GM06990 (cell line): ENCODE measurements at regions not wholly inside any gene's neighbourhood (a gene's known extent, or its start where the extent isn't known, plus 50 kb on each side); places are given as distances from the start of the nearest gene placed in this dataset.

Source experiments
- DNase-seq: peaks from one replicate; pipeline ENCODE4 v3.0.0-alpha.2; 2011; ENCODE audit not compliant: insufficient read length; ENCODE audit errors: extremely low read depth
- H3K27me3 ChIP-seq: replicated peaks from 2 replicates; pipeline ENCODE4 v1.6.0; 2011; ENCODE audit warnings: low read length; ENCODE audit not compliant: control insufficient read depth, insufficient read depth
- H3K36me3 ChIP-seq: 2 replicates; pipeline ENCODE4 v1.5.1; 2011; ENCODE audit warnings: low read length; ENCODE audit not compliant: control insufficient read depth, insufficient read depth
- H3K4me3 ChIP-seq: replicated peaks from 2 replicates; pipeline ENCODE4 v1.5.1; 2011; ENCODE audit warnings: low read depth, mild to moderate bottlenecking, control low read depth, low read length
- TF ChIP-seq, protein P1 (sequence below): IDR thresholded peaks from 2 replicates; pipeline ENCODE4 v1.5.1; 2011; ENCODE audit warnings: low read length, control low read depth, mild to moderate bottlenecking, inconsistent platforms; ENCODE audit not compliant: insufficient read depth, poor library complexity, severe bottlenecking

DNA sequence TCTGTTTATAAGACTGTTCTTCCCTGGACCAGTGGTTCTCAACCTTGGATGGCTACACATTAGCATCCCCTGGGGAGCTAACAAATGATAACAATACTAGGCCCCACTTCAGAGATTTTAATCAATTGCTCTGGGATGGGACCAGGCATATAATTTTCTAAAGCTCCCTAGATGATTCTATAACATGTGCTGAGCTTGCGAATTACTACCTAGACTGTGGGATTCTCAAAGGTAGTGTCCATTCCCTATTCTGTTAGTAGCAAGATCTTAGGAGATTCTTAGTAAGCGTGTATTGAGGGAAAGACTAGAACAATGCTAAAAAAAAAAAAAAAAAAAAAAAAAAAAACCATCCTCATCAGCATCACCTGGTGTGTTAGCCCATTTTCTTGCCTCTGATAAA, 412.0 kb upstream of the CDH5 start:
- H3K27me3 ChIP-seq: no peaks in the 10 kb centered on the region
- TF ChIP-seq, protein P1, sequence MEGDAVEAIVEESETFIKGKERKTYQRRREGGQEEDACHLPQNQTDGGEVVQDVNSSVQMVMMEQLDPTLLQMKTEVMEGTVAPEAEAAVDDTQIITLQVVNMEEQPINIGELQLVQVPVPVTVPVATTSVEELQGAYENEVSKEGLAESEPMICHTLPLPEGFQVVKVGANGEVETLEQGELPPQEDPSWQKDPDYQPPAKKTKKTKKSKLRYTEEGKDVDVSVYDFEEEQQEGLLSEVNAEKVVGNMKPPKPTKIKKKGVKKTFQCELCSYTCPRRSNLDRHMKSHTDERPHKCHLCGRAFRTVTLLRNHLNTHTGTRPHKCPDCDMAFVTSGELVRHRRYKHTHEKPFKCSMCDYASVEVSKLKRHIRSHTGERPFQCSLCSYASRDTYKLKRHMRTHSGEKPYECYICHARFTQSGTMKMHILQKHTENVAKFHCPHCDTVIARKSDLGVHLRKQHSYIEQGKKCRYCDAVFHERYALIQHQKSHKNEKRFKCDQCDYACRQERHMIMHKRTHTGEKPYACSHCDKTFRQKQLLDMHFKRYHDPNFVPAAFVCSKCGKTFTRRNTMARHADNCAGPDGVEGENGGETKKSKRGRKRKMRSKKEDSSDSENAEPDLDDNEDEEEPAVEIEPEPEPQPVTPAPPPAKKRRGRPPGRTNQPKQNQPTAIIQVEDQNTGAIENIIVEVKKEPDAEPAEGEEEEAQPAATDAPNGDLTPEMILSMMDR: no peak
- DNase-seq: no peak
- H3K4me3 ChIP-seq: no peak overlapping the region
- no peaks in the 10 kb centered on the region for H3K36me3 ChIP-seq

GRCh38 chr16:65950211-65950610, 416.3 kb upstream of the CDH5 start:
- H3K36me3 ChIP-seq: no peaks in the 10 kb centered on the region
- TF ChIP-seq, protein P1: no peak
- no peaks in the 10 kb centered on the region for H3K27me3 ChIP-seq
- no peak overlapping the region for H3K4me3 ChIP-seq
- DNase-seq: no peak

GRCh38 chr16:65948361-65948760, 418.1 kb upstream of the CDH5 start:
- DNase-seq: no peak
- TF ChIP-seq, protein P1: no peak
- no peaks in the 10 kb centered on the region for H3K36me3 ChIP-seq

GRCh38 chr16:65947951-65948350, 418.5 kb upstream of the CDH5 start:
- no peaks in the 10 kb centered on the region for H3K36me3 ChIP-seq
- TF ChIP-seq, protein P1: no peak

More at GRCh38 chr16:65948361-65948760, 418.1 kb upstream of the CDH5 start:
- Histone ChIP-seq H3K27me3 (no peaks in the 10 kb centered on the region), H3K4me3 (no peak overlapping the region)

DNA sequence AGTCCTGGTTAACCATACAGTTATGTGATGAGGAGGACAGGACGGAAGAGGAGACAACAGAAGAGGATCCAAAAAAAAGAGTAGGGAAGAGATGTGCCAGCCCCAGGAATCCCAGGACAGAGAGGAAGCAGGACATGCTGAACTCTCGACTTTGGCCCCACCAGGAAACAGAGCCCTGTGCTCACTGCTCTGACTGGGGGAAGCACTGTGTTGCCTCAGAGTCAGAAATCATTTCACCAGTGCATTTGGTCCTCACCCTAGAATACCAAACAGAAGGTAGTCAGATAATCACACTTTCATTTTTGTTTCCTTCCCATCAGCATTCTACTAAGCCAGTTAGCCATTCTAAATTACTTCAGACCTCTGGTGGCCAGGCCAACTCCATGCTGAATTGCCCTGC, 421.0 kb upstream of the CDH5 start:
- no peaks in the 10 kb centered on the region for H3K27me3 ChIP-seq
- TF ChIP-seq, protein P1: no peak
- H3K4me3 ChIP-seq: no peak overlapping the region
- DNase-seq: no peak
- no peaks in the 10 kb centered on the region for H3K36me3 ChIP-seq

More at GRCh38 chr16:65947951-65948350, 418.5 kb upstream of the CDH5 start:
- DNase-seq: no peak
- Histone ChIP-seq H3K4me3 (no peak overlapping the region), H3K27me3 (no peaks in the 10 kb centered on the region)

DNA sequence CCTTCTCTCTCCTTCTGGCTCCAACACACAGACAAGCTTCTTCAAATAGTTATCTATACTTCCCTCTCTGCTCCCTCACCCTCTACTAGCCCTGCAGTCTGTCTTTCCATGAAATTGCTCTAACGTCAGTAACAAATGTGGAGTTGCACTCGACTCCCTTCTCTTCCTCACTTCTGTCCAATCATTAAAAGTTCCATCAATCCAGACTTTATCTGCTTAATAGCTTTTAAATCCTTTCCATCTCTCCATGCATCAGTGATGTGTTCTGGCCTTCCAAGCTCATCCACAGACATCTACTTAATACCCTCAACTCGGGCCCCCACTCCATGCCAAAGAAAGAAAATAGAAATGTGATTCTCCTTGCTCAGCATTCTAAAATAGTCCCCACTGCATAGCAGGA, 422.1 kb upstream of the CDH5 start:
- TF ChIP-seq, protein P1: no peak
- DNase-seq: no peak
- Histone ChIP-seq H3K27me3 (no peaks in the 10 kb centered on the region), H3K36me3 (no peaks in the 10 kb centered on the region), H3K4me3 (no peak overlapping the region)
